Ishikawa (cell line): ENCODE measurements at regions not wholly inside any gene's neighbourhood (a gene's known extent, or its start where the extent isn't known, plus 50 kb on each side); places are given as distances from the start of the nearest gene placed in this dataset.

Source experiments
- CEBPB ChIP-seq: IDR thresholded peaks from 2 replicates; pipeline ENCODE4 v1.6.1; 2012
- CREB1 ChIP-seq: IDR thresholded peaks from 2 replicates; pipeline ENCODE4 v1.6.1; 2012; ENCODE audit warnings: low read depth
- EGR1 ChIP-seq: IDR thresholded peaks from 2 replicates; pipeline ENCODE4 v1.6.1; 2012
- EP300 ChIP-seq: IDR thresholded peaks from 2 replicates; pipeline ENCODE4 v1.6.1; 2012; ENCODE audit warnings: borderline replicate concordance
- FOXM1 ChIP-seq: IDR thresholded peaks from 2 replicates; pipeline ENCODE4 v1.6.1; 2012; ENCODE audit warnings: low read depth, borderline replicate concordance
- NFIC ChIP-seq: IDR thresholded peaks from 2 replicates; pipeline ENCODE4 v1.6.1; 2012
- RAD21 ChIP-seq: IDR thresholded peaks from 2 replicates; pipeline ENCODE4 v1.6.1; 2012; ENCODE audit warnings: low read depth
- TAF1 ChIP-seq: IDR thresholded peaks from 2 replicates; pipeline ENCODE4 v1.6.1; 2012; ENCODE audit warnings: low read depth, mild to moderate bottlenecking
- TCF12 ChIP-seq: IDR thresholded peaks from 2 replicates; pipeline ENCODE4 v1.6.1; 2012; ENCODE audit warnings: low read depth
- TEAD4 ChIP-seq: IDR thresholded peaks from 2 replicates; pipeline ENCODE4 v1.6.1; 2012
- YY1 ChIP-seq: IDR thresholded peaks from 2 replicates; pipeline ENCODE4 v1.6.1; 2012; ENCODE audit warnings: low read depth
- ZBTB7A ChIP-seq: IDR thresholded peaks from 2 replicates; pipeline ENCODE4 v1.6.1; 2012; ENCODE audit warnings: low read depth
- TF ChIP-seq, protein P1 (sequence below): IDR thresholded peaks from 2 replicates; pipeline ENCODE4 v1.6.1; 2012; ENCODE audit warnings: low read depth, mild to moderate bottlenecking
- TF ChIP-seq, protein P2 (sequence below): IDR thresholded peaks from 2 replicates; pipeline ENCODE4 v1.6.1; 2012
- TF ChIP-seq, protein P3 (sequence below): IDR thresholded peaks from 2 replicates; pipeline ENCODE4 v1.6.1; 2012

DNA sequence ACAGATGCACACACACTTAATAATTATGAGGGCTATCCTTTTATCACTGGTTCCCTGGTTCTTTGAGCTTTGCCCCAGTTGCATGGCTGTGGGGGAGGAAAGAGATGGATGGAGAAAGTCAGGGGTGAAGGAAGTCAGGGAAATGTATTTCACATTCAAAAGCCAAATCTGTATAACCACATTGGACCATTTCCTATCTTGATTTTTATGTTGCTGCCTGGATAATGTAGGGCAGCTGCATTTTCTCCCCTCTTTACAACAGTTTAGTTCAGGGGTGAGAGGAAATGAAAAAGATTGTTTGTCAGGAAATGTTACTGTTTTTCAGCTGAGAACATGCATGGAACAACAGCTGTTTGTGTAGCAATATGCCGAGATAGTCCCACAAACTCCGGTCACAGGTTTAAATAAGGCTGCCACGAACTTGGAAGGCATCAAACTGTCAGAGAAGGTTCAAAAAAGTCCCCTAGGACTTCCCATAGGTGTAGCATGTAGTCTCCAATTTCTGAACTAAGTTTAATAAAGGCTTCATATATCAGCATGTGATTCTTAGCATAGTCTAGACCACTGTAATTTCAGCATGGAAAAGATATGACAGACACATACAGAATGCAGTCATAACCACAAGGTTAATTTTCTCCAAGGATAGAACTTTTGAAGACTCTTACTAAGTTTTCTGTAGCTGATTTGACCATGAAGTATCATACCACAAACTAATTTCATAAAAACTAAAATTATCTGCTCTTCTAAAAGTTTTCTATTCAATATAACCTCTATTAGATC, 82.1 kb upstream of the COL21A1 start:
- TF ChIP-seq TAF1 = no peak
- TF ChIP-seq, protein P1, sequence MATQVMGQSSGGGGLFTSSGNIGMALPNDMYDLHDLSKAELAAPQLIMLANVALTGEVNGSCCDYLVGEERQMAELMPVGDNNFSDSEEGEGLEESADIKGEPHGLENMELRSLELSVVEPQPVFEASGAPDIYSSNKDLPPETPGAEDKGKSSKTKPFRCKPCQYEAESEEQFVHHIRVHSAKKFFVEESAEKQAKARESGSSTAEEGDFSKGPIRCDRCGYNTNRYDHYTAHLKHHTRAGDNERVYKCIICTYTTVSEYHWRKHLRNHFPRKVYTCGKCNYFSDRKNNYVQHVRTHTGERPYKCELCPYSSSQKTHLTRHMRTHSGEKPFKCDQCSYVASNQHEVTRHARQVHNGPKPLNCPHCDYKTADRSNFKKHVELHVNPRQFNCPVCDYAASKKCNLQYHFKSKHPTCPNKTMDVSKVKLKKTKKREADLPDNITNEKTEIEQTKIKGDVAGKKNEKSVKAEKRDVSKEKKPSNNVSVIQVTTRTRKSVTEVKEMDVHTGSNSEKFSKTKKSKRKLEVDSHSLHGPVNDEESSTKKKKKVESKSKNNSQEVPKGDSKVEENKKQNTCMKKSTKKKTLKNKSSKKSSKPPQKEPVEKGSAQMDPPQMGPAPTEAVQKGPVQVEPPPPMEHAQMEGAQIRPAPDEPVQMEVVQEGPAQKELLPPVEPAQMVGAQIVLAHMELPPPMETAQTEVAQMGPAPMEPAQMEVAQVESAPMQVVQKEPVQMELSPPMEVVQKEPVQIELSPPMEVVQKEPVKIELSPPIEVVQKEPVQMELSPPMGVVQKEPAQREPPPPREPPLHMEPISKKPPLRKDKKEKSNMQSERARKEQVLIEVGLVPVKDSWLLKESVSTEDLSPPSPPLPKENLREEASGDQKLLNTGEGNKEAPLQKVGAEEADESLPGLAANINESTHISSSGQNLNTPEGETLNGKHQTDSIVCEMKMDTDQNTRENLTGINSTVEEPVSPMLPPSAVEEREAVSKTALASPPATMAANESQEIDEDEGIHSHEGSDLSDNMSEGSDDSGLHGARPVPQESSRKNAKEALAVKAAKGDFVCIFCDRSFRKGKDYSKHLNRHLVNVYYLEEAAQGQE = no peak
- no peak for TF ChIP-seq EGR1
- no peak for TF ChIP-seq FOXM1

DNA sequence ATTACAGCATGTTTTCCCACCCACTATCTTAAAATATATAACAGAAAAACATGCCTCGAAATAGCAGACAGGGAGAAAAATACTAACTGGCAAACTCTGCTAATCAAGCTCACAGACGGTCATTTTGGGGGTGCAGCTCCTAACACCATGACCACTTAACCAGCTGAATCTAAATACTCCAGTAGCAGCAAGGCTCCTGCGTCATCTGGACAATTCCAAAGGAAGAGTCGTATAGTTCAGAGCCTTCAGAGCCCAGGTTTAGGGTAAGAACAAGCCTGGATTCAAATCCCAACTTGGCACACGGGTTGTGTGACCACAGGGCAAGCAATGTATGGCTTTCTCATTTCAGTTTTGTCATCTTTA, 81.3 kb upstream of the COL21A1 start:
- TF ChIP-seq, protein P2, sequence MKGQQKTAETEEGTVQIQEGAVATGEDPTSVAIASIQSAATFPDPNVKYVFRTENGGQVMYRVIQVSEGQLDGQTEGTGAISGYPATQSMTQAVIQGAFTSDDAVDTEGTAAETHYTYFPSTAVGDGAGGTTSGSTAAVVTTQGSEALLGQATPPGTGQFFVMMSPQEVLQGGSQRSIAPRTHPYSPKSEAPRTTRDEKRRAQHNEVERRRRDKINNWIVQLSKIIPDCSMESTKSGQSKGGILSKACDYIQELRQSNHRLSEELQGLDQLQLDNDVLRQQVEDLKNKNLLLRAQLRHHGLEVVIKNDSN = no peak
- TF ChIP-seq TCF12 = no peak
- no peak for TF ChIP-seq CEBPB
- no peak for TF ChIP-seq CREB1
- TF ChIP-seq, protein P3, sequence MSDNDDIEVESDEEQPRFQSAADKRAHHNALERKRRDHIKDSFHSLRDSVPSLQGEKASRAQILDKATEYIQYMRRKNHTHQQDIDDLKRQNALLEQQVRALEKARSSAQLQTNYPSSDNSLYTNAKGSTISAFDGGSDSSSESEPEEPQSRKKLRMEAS = no peak
- no peak for TF ChIP-seq RAD21

DNA sequence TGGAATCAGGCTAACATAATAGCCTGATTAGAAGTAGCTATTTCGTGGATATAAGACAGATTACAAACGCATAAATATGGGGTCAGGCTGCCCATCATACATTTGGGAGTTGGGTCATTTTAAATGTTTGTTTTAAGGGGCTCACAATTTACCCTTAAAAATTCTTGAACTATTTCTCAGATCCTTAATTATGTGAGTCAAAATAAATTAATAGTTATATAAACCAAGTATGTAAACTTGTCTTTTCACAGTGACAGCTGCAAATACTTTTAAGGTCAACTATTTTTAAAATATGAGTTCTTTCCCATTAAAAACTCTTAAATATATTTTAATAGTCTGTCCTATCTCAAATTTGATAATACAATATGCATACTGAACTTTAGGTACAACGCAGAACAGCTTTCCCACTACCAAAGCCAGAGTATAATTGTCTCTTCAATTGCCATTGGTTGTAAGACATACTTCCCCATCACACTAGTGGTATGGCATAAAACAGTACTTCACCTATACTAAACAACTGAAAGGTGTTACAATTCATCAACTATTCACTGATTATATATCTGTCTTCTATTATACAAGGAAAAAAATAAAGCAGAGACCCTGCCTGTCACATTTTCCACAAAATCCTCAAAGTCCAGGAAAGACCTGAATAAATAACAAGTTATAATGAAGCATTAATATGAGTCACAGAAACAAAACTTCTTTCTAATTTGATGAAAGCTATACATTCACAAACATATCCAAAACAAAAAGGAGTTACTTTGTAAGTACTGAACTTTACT, 80.8 kb upstream of the COL21A1 start:
- TF ChIP-seq YY1 (no peak), RAD21 (no peak), EP300 (no peak), NFIC (no peak), ZBTB7A (no peak), CREB1 (no peak), CEBPB (no peak), TAF1 (no peak), TCF12 (no peak), FOXM1 (no peak), TEAD4 (no peak), EGR1 (no peak)
- TF ChIP-seq, protein P3 = no peak
- TF ChIP-seq, protein P2 = no peak
- TF ChIP-seq, protein P1 = no peak

DNA sequence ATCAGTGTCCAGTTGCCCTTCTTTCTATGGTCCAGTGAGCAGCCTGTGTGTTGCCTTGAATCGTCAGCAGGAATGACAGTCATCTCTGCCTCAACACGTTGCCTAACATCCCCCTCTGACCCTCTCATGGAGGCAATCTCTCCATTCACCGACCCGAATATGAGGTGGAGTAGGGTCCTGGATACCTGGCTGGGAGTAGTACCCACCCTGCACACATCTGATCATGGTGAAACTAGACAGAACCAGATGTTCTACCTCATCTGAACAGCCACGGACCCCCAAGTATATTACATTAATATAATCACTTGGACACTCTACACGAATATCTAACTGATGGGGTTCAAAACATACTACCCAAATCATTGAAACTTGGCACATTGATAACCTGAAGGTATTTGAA, 77.0 kb upstream of the COL21A1 start:
- no peak for TF ChIP-seq NFIC

DNA sequence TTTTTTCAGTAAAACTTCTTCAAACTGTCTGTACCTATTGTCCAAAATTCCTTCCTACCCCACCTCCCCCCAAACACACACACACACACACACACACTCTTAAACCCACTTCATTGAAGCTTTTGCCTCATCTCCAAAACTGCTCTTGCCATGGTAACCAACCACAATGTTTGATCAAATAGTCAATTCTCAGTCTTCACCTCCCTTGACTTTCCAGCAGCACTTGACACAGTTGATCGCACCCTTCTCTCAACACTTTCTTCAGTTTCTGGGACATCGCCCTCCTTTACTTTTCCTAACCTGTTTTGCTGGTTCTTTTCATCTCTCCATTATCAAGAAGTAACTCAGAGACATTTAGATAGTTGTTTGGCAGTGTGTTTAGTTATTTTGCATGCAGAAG, 71.5 kb upstream of the COL21A1 start:
- TF ChIP-seq CEBPB (no peak), RAD21 (no peak), TAF1 (no peak), EGR1 (no peak), ZBTB7A (no peak), NFIC (no peak), TCF12 (no peak), FOXM1 (no peak), EP300 (no peak)
- TF ChIP-seq, protein P1 = no peak
